Fibroblast of lung (primary cell): ENCODE measurements at regions not wholly inside any gene's neighbourhood (a gene's known extent, or its start where the extent isn't known, plus 50 kb on each side); places are given as distances from the start of the nearest gene placed in this dataset.

Experiments used
- CTCF ChIP-seq, 2 donors: IDR thresholded peaks in 1 of 2; conservative IDR thresholded peaks in 1 of 2; 1 replicate in 1 of 2; 2 replicates in 1 of 2; pipeline ENCODE4 v1.5.1; 2011 to 2012; ENCODE audit warnings: low read length in 2 of 2, control low read depth in 1 of 2, inconsistent platforms in 1 of 2, low read depth in 1 of 2, mild to moderate bottlenecking in 1 of 2
- EZH2 ChIP-seq: IDR thresholded peaks from 2 replicates; pipeline ENCODE4 v1.5.1; 2012; ENCODE audit warnings: low read length, control low read depth, mild to moderate bottlenecking; ENCODE audit errors: missing control alignments

- no peak for TF ChIP-seq CTCF (conservative IDR thresholded peaks at IDR 0.05 in 1 of 2, IDR thresholded peaks at IDR 0.05 in 1 of 2; ENCODE audit: low read depth in 1 of 2, low read length in 2 of 2)
- no peak for TF ChIP-seq EZH2
Measured at GRCh38 chr6:20312606-20313005, 89.1 kb upstream of the E2F3 start.
